GM12874 (cell line): ENCODE measurements at regions not wholly inside any gene's neighbourhood (a gene's known extent, or its start where the extent isn't known, plus 50 kb on each side); places are given as distances from the start of the nearest gene placed in this dataset.

Experiments used
- CTCF ChIP-seq: IDR thresholded peaks from 2 replicates; pipeline ENCODE4 v1.5.1; 2011; ENCODE audit warnings: low read depth, mild to moderate bottlenecking, control low read depth, low read length, moderate library complexity; ENCODE audit not compliant: insufficient read depth

- TF ChIP-seq CTCF, result no peak
These were observed 126.1 kb upstream of the CPEB4 start for GRCh38 chr5:173762045-173762444.

- TF ChIP-seq CTCF, result no peak
These were observed 125.2 kb upstream of the CPEB4 start for GRCh38 chr5:173762930-173763329.

GRCh38 chr5:173763410-173763809, 124.7 kb upstream of the CPEB4 start:
- TF ChIP-seq CTCF, result no peak

- TF ChIP-seq CTCF, result no peak
These were observed 123.7 kb upstream of the CPEB4 start for GRCh38 chr5:173764332-173765028.

- TF ChIP-seq CTCF, result no peak
These were observed 123.0 kb upstream of the CPEB4 start for GRCh38 chr5:173765029-173765644.

- no peak for TF ChIP-seq CTCF
These were observed 122.5 kb upstream of the CPEB4 start for GRCh38 chr5:173765661-173766060.

GRCh38 chr5:173767574-173768266, 120.4 kb upstream of the CPEB4 start:
- TF ChIP-seq CTCF, result no peak
